ENCODE measurements at regions not wholly inside any gene's neighbourhood (a gene's known extent, or its start where the extent isn't known, plus 50 kb on each side); places are given as distances from the start of the nearest gene placed in this dataset.

DNA sequence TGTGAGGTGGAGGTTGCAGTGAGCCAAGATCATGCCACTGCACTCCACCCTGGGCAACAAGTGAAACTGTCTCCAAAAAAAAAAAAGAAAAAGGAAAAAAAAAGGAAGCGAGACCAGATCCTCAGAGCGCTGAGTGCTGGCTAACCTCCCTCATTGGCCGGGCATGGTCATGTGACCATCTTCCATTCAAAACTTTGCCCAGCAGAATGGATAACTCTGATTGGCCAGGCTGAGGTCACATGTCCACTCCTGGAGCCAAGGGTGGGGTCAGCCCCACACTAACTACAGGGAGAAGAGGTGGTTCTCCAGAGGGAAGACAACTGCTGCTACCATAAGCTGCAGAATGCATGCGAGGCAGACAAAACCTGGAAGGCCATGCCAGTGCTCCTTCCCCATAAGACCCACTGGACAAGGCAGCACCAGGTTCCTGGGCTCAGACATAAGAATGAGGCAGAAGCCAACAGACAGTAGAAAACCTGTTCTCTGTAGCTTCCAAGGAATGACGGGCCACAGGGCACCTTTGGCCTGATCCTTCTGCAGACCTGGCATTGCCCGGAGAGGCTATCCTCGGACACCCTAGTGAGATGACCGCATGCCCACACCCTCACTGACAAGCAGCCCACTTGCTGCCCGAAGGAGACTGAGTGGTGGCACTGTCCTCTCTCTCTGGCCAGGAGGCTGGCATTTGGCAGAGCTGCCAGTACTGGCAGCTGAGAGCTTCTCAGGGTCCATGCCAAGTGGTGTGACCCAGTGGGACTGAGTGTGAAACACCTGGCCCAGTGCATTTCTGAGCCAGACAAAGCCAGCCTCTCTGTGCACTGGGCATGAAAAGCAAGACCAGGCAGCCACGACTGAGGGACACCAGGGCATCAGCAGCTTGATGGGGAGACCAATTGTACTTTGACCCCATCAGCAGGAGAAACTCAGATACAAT, 311.9 kb upstream of the SULF2 start:
- no peak for DNase-seq
- in situ Hi-C loops (cut with HindIII; ENCODE audit: low pct_ligation_motif_present, low pct_unique_long_range_greater_than_20kb, low sequenced_read_pairs): no loop called here

DNA sequence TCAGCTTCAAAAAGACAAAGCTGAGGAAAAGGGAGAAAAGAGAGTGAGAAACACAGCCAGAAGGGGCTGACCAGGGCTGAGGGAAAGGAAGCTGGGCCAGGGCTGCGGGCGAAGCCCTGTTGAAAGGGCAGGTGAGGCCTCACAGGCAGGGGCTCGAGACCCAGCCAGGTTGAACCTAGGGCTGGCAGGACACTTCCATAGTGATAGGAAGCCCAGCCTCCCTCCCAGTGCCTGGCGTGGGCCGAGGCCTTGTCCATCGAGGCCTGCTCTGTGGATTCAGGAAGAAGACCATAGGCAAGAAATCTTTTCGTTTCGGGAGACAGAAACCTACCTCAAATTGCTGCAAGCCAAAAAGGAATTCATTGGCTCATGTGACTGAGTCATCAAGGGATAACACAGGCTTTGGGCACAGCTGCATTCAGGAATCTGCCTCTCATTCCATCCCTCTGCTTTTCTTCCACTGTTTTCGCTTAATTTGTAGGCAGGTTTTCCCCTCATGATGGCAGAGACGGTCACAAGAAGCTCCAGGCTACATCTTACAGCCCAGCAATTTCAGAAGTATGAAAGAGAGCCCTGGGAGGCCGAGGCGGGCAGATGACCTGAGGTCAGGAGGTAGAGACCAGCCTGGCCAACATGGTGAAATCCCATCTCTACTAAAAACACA, 311.1 kb upstream of the SULF2 start:
- DNase-seq: no peak
- in situ Hi-C loops (cut with HindIII; ENCODE audit: low pct_ligation_motif_present, low pct_unique_long_range_greater_than_20kb, low sequenced_read_pairs): no loop called here

DNA sequence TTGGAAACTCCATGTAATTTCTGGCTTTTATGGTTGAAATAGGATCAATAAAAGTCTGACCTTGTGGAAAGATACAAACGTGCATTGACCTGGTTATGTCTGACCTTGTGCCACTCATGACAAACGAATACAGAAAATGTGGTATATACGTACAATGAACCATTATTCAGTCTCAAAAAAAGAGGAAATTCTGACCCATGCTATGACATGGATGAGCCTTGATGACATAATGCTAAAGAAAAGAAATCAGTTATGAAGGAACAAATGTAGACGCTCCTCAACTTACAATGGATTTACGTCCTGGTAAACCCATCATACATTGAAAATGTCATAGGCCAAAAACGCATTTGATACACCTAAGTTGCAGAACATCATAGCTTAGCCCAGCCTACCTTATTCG, 309.7 kb upstream of the SULF2 start:
- no peak for DNase-seq
- in situ Hi-C loops (cut with HindIII; ENCODE audit: low pct_ligation_motif_present, low pct_unique_long_range_greater_than_20kb, low sequenced_read_pairs): no loop called here

DNA sequence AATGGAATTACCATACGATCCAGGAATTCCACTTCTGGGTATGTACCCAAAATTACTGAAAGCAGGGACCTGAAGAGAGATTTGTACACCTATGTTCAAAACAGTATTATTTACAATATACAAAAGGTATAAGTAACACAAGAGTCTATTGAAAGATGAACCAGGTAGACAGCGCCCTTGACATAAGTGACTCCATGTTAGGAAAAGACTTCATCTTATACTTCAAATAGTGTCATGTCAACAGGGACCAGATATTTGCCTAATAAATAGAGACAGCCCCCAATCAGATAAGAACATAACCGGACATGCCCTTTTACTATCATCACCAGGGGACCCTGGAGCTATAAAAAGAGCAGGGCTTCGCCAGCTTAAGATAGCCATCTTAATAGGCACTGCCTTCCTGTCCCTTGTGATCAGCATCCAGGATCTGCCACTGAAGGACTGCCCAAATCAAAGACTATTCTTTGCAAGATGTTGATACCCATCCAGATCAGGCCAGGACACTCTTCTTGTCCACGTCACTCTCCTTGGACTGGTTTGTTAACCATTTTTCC, 309.0 kb upstream of the SULF2 start:
- in situ Hi-C loops (cut with HindIII; ENCODE audit: low pct_ligation_motif_present, low pct_unique_long_range_greater_than_20kb, low sequenced_read_pairs): no loop called here
- no peak for DNase-seq

DNA sequence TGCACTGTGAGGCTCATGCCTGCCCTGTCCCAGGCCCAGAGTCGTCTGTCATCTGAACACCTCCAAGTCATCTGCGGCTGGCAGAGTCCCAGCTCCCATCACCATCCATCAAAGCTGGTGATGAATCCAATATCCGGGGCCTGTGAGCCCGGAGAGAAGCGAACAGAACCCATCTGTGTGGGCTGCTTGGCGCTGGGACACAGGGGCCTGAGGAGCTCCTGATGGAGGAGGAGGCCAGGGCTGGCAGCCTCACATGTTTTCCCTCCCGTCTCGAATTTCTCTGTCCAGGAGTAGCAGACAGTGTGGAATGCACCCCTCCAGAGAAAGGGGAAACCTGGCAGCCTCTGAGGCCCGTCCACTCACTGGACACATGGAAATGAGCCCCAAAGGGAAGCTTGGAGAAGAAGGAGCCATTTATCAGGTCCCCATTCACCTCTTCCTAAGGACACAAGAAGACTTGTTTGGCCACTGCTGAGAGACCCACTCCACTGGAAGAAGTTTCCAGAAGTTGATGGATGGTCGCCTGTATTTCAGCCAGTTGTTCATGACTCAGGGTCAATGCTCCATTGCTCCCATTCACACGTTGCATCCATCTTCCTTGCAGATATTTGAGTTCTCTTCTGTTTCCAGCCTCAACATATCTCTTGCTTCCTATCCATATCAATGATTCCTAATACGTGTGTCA, 307.5 kb upstream of the SULF2 start:
- DNase-seq: no peak
- in situ Hi-C loops (cut with HindIII; ENCODE audit: low pct_ligation_motif_present, low pct_unique_long_range_greater_than_20kb, low sequenced_read_pairs): no loop called here

DNA sequence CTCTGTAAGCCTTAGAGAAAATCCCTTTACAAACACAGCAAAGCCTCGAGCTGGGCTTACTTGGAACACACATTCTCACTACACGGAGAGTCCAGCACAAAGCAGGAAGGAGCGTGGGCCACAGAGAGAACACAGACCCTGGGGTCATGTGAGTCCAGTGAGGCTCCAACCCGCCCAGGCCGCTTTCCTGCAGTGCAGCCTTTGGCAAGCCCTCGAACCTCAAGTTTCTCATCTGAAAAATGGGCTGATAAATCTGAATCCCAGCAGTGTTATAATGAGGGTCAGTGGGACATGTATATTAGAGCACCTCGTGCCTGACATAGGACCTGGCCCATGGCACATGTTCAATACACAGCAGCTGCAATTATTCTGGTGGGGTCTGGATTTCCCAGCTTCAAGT, 305.5 kb upstream of the SULF2 start:
- in situ Hi-C loops (cut with HindIII; ENCODE audit: low pct_ligation_motif_present, low pct_unique_long_range_greater_than_20kb, low sequenced_read_pairs): no loop called here
- no peak for DNase-seq

DNA sequence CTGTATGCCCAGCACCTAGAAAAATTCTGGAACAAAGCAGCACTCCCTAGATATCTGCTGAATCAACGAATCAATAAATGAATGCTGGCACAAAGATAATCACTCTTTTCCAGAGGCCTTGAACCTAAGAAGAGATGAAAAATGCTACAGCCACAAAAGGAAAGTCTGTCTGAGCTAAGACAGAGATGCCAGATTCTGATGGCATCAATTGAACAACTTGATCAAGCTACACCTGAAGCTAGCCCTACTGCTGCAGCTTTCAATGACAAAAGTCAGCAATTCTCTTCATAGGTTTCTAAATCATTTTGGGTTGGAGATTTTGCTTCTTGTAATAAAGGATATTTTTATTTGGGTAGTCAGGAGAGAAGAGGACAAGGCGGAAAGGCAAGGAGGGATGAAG, 305.0 kb upstream of the SULF2 start:
- no peak for DNase-seq
- in situ Hi-C loops (cut with HindIII; ENCODE audit: low pct_ligation_motif_present, low pct_unique_long_range_greater_than_20kb, low sequenced_read_pairs): no loop called here

DNA sequence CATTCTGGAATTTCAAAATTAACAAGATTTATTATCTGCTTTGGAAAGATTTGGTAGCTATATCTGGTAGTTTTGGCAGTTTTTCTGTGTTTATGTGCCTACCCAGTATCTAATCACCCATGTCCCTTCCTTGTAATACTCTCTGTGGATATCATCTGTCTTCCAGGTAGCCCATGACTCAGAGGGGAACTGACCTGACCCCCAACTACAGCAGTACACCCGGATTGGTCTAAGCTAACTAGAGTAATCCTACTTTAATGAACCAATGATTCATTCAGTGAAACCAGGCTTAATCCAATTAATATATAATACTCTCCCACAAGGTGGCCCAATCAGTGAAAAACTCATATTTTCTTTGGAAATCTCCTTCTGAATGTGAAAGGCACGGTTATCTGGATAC, 295.3 kb upstream of the SULF2 start:
- in situ Hi-C loops (cut with HindIII; ENCODE audit: low pct_ligation_motif_present, low pct_unique_long_range_greater_than_20kb, low sequenced_read_pairs): no loop called here

DNA sequence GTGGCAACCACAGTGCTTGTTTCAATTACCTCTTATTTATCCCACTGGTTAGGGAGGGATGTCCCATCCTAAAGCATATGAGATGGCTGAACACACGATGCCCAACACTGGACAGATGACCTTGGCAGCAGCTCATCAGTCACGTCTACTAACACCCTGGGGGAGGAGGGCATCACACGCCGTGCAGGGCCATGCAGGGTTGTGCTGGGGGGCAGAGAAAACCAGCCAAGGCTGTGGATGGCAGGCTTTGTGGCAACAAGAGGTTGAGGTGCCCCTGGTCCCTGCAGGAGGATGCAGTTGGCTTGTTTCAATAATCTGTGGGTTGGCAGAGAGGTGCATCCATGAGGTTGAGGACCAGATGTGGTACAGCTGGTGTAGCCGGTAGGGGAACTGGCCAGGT, 293.7 kb upstream of the SULF2 start:
- no peak for DNase-seq
- in situ Hi-C loops (cut with HindIII; ENCODE audit: low pct_ligation_motif_present, low pct_unique_long_range_greater_than_20kb, low sequenced_read_pairs): no loop called here

More for the DNA sequence above, 295.3 kb upstream of the SULF2 start:
- no peak for DNase-seq

DNA sequence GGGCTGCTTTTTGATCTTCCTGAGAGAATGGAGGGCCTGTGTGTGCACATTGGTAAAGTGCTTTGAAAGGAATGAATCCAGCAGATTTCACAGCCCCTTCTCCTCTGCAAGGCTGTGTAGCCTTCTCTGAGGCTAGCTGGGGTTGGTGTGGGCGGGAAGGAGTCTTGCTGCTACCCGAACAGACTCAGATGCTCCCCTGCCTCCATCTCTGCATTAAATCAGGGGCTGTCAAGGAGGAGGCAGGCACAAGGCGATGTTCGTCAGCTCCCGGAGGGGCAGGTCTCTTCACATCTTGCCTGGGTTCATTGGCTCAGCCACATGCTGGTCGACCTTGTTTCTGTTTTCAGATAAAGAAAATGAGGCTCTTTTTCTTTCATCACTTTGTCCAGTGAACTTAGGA, 291.5 kb upstream of the SULF2 start:
- no peak for DNase-seq
- in situ Hi-C loops (cut with HindIII; ENCODE audit: low pct_ligation_motif_present, low pct_unique_long_range_greater_than_20kb, low sequenced_read_pairs): no loop called here

DNA sequence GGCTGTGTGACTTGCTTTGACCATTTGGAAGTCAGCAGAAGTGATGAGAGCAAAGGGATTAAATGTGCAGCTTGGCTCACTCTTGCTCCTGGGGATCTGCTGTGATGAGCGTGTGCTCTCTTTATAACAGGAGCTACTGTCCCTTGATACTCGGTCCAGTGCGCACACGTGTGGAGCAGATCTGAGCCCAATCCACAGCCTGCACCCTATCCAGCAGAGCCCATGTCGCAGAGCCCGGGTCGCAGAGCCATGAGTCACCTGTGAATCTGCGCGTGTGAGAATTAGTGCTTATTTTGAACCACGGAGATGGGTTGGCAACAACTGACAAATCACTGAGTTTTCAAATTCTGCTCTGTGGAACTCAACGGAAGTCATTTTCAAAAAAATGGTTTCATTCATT, 291.0 kb upstream of the SULF2 start:
- no peak for DNase-seq
- in situ Hi-C loops (cut with HindIII; ENCODE audit: low pct_ligation_motif_present, low pct_unique_long_range_greater_than_20kb, low sequenced_read_pairs): no loop called here

DNA sequence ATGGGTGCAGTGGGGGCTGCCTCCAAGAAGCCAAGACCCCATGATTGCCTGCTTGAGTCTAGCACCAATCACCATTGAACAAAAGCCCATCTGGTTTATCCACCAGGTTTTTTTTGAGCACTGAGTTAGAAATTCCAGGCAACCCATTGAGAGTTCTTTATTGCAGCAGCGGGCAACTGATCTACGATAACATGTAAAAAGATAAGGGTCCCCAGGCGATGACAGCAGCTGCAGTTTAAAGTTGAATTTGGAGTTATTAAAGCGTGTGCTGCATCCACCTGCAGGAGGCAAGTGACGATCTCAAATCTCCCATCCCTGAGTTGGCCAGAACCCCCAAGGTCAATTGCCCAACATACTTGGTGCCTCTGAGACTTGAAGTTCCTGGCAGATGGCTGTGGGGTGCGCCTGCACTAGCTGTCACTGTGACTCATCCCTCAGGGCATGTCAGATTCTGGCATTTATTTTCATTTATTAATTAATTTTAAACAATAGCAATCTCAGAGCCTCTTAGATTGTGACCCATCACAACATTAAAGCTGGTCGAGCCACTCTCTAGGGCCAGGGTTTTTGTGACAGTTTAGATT, 290.4 kb upstream of the SULF2 start:
- in situ Hi-C loops (cut with HindIII; ENCODE audit: low pct_ligation_motif_present, low pct_unique_long_range_greater_than_20kb, low sequenced_read_pairs): no loop called here
- DNase-seq: no peak

DNA sequence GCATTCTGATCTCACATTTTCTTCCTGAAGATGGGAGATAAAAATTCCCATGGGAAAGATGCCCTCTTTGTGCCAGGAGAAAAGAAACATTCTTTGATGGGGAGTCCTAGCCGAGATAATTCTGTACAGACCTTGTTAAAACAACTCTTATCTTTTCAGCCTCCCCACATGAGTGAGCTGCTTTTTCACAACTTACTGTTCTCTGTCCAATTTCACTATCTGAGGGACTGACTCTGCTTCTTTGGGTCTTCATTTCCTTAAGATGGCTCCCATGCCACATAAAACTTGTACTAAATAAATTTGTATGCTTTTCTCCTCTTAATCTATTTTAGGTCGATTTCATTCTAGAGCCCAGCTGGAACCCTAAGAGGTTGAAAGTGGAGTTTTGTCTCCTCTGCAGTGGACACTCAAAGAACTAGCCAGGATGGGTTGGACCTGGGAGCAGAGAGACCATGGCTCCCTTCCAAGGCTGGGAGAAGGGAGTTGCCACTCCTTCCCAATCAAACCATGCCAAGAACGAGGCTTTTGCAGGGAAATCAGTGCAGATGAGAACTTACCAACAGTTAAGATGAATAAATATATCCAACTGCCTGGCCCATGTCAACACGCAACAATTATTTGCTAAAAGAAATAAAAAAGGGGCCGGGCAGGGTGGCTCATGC, 285.8 kb upstream of the SULF2 start:
- in situ Hi-C loops (cut with HindIII; ENCODE audit: low pct_ligation_motif_present, low pct_unique_long_range_greater_than_20kb, low sequenced_read_pairs): no loop called here
- no peak for DNase-seq

DNA sequence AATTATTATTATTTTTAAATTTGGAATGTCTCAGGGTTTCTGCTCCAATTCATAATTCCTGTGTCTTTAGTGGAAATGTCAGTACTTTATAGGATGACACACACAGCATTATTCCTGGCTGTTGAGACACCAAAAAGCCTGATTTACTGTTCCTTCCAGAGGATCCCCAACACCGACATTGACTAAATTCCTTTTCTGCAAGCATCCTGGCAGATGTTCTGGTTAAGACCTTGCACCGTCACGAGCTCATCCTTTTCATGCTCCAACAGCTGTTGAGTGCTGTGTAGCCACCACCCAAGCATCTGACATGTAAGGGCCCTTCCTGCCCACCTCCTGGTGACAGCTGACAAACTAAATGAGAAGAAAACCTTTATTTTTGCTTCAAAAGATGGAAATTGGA, 284.3 kb upstream of the SULF2 start:
- DNase-seq: no peak
- in situ Hi-C loops (cut with HindIII; ENCODE audit: low pct_ligation_motif_present, low pct_unique_long_range_greater_than_20kb, low sequenced_read_pairs): no loop called here

DNA sequence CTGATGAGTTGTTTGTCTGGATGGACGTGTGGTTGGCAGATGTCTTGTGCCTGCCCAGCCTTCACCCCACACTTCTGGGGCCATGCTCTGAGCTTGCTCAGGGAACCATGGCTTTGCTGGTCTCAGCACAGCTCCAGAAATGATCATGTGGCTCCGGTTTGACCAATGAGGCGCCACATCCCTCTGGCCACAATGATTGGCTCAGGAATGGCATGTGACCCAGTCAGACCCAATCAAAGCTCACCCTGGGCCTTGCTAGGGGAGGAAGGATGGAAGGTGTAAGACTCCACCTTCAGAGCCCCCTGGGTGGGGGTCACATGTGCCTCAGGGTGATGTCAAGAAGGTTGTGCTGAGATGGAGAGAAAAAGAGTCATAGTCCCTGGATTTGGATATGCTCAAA, 281.6 kb upstream of the SULF2 start:
- in situ Hi-C loops (cut with HindIII; ENCODE audit: low pct_ligation_motif_present, low pct_unique_long_range_greater_than_20kb, low sequenced_read_pairs): no loop called here
- DNase-seq: no peak

DNA sequence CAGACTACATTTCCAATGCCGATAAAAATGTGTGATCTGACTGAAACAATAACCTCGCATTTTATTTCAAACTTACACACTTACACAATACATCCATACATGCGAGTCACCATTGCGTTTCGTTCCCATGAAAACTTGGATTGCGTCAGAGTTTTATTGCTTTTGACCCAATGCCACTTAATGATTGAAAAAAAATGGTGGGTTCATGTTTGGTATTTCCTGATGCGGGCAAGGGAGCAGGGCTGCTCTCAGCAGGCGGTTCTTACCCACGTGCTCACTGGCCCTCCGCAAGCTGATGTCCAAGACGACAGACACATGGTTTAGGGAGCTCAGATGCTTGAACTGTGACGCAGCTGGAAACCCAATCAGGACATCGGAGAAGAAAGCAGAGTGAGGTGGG, 281.0 kb upstream of the SULF2 start:
- DNase-seq: no peak
- in situ Hi-C loops (cut with HindIII; ENCODE audit: low pct_ligation_motif_present, low pct_unique_long_range_greater_than_20kb, low sequenced_read_pairs): no loop called here

DNA sequence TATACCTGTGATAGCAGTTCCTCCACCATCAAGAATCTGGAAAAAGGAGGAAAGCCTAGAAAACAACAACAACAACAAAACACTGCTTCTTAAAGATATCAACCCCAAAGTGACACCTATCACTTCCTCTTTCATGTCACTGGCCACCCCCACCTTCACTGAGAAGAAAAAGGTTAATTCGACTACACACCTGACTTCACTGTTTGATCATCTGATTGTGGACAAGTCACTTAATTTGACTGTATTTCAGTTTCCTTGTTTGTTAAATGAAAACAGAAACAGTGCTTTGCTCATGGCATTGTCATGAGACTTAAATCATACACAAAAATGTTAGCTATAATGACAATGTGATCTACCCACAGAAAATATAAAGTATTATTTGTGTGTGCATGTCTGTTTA, 280.6 kb upstream of the SULF2 start:
- in situ Hi-C loops (cut with HindIII; ENCODE audit: low pct_ligation_motif_present, low pct_unique_long_range_greater_than_20kb, low sequenced_read_pairs): no loop called here
- DNase-seq: no peak

DNA sequence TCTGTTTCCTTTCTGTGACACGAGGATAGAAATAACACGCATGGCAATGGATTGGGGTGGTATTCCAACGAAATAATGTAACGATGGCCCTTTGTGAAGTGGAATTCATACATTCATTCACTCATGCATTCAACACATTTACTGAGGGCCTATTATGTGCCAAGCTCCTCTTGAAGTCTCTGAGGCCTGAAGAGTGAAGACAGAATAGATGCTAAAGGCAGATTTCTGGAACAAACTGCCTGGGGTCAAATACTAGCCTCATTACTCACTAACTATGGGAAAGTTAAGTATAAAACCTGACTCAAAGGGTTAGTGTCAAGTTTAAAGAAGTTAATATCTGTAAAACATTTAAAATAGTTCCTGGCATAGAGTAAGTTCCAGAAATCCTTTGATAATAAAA, 279.6 kb upstream of the SULF2 start:
- in situ Hi-C loops (cut with HindIII; ENCODE audit: low pct_ligation_motif_present, low pct_unique_long_range_greater_than_20kb, low sequenced_read_pairs): no loop called here
- peak; percentile 76 for DNase-seq
